NT2/D1 (cell line): ENCODE measurements at regions not wholly inside any gene's neighbourhood (a gene's known extent, or its start where the extent isn't known, plus 50 kb on each side); places are given as distances from the start of the nearest gene placed in this dataset.

Source experiments
- SUZ12 ChIP-seq: IDR thresholded peaks from 2 replicates; pipeline ENCODE4 v1.6.1; 2011; ENCODE audit not compliant: insufficient read length, insufficient read depth; ENCODE audit errors: extremely low read depth
- YY1 ChIP-seq: IDR thresholded peaks from 2 replicates; pipeline ENCODE4 v1.6.1; 2011; ENCODE audit not compliant: insufficient read length, insufficient read depth
- ZNF274 ChIP-seq: IDR thresholded peaks from 2 replicates; pipeline ENCODE4 v1.6.1; 2011; ENCODE audit warnings: mild to moderate bottlenecking, low read depth, low read length

DNA sequence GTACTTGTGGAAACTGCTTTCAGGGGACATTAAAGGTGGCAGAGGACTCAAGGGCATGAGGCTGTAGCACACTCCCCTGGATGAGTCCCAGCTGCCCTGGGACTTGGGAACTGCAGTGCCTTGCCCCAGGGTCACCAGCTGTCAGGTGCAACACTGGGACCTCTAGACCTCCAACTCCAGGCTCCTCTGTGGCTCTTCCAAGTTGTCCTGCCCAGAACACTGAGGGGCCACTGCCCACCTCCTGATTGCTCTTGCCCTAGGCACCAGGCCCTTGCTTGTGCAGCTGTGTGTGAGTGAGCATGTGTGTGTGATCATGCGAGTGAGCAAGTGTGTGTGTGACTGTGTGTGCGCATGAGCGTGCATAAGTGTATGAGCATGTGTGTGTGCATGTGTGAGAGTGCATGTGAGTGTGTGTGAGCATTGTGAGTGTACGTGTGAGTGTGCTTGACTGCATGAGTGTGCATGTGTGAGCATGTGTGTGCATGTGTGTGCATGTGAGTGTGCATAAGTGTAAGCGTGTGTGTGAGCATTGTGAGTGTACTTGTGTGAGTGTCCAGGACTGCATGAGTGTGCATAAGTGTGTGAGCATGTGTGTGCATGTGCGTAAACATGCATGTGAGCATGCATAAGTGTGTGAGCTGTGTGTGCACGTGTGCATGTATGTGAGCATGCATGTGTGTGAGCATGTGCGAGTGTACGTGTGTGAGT, 301.5 kb downstream of the NDUFA10 start:
- TF ChIP-seq ZNF274, result no peak
- TF ChIP-seq SUZ12, result no peak
- no peak for TF ChIP-seq YY1
